ENCODE measurements at regions not wholly inside any gene's neighbourhood (a gene's known extent, or its start where the extent isn't known, plus 50 kb on each side); places are given as distances from the start of the nearest gene placed in this dataset.

GRCh38 chr2:134153294-134153880 lies 100.5 kb upstream of the MGAT5 start:
- no peak for TF ChIP-seq CTCF (IDR thresholded peaks at IDR 0.05)
- TF ChIP-seq ZFX (IDR thresholded peaks at IDR 0.05; ENCODE audit: borderline replicate concordance), result no peak

All from 22Rv1 (cell line).